ENCODE measurements at regions not wholly inside any gene's neighbourhood (a gene's known extent, or its start where the extent isn't known, plus 50 kb on each side); places are given as distances from the start of the nearest gene placed in this dataset.

GRCh38 chr13:37360556-37360955 lies 238.0 kb downstream of the POSTN start:
- no peak for DNase-seq (ENCODE audit: unreplicated experiment)
- H3K4me3 Mint-ChIP-seq (ENCODE audit: unreplicated experiment) = no peak overlapping the region
- POLR2A ChIA-PET = interaction anchor here (0.6 to 1.2 kb wide), 4 partner anchors 9 to 216 kb away, joined by 3 read pairs; no protein-coding TSS in a partner anchor
- intact Hi-C loops (cut with micrococcal nuclease) = no loop called here
- peak overlapping the region; percentile 70 for H3K27ac Mint-ChIP-seq (ENCODE audit: low read depth, unreplicated experiment)
- H3K4me1 Mint-ChIP-seq (ENCODE audit: insufficient read depth, unreplicated experiment) = peaks cover 14% of the 10 kb centered on the region
- no peak for TF ChIP-seq CTCF (IDR thresholded peaks at IDR 0.05; ENCODE audit: unreplicated experiment)
- CTCF ChIA-PET = no interaction called here
- H3K36me3 Mint-ChIP-seq (ENCODE audit: insufficient read depth, unreplicated experiment) = peaks cover 5% of the 10 kb centered on the region
- no peaks in the 10 kb centered on the region for H3K9me3 Mint-ChIP-seq (ENCODE audit: unreplicated experiment)
- no TSS peak for BruUV-seq (replicated peaks)
- no peaks in the 10 kb centered on the region for H3K27me3 Mint-ChIP-seq (ENCODE audit: insufficient read depth, unreplicated experiment)

GRCh38 chr13:37357548-37357947 lies 241.0 kb downstream of the POSTN start:
- CTCF ChIA-PET = no interaction called here
- H3K27ac Mint-ChIP-seq (ENCODE audit: low read depth, unreplicated experiment) = no peak overlapping the region
- POLR2A ChIA-PET = interaction anchor here (0.6 to 0.8 kb wide), 3 partner anchors 42 to 153 kb away, joined by 3 to 4 read pairs (median 3); no protein-coding TSS in a partner anchor
- H3K36me3 Mint-ChIP-seq (ENCODE audit: insufficient read depth, unreplicated experiment) = peaks cover 5% of the 10 kb centered on the region
- intact Hi-C loops (cut with micrococcal nuclease) = no loop called here
- H3K9me3 Mint-ChIP-seq (ENCODE audit: unreplicated experiment) = no peaks in the 10 kb centered on the region
- no peak for DNase-seq (ENCODE audit: unreplicated experiment)
- peaks cover 14% of the 10 kb centered on the region for H3K4me1 Mint-ChIP-seq (ENCODE audit: insufficient read depth, unreplicated experiment)
- H3K27me3 Mint-ChIP-seq (ENCODE audit: insufficient read depth, unreplicated experiment) = no peaks in the 10 kb centered on the region
- TF ChIP-seq CTCF (IDR thresholded peaks at IDR 0.05; ENCODE audit: unreplicated experiment) = no peak
- BruUV-seq (replicated peaks) = no TSS peak
- no peak overlapping the region for H3K4me3 Mint-ChIP-seq (ENCODE audit: unreplicated experiment)

GRCh38 chr13:37353911-37354310 lies 244.7 kb downstream of the POSTN start:
- no peaks in the 10 kb centered on the region for H3K27me3 Mint-ChIP-seq (ENCODE audit: insufficient read depth, unreplicated experiment)
- DNase-seq (ENCODE audit: unreplicated experiment) = no peak
- no peak overlapping the region for H3K4me3 Mint-ChIP-seq (ENCODE audit: unreplicated experiment)
- POLR2A ChIA-PET = no interaction called here
- TF ChIP-seq CTCF (IDR thresholded peaks at IDR 0.05; ENCODE audit: unreplicated experiment) = no peak
- CTCF ChIA-PET = no interaction called here
- H3K4me1 Mint-ChIP-seq (ENCODE audit: insufficient read depth, unreplicated experiment) = no peaks in the 10 kb centered on the region
- H3K9me3 Mint-ChIP-seq (ENCODE audit: unreplicated experiment) = no peaks in the 10 kb centered on the region
- intact Hi-C loops (cut with micrococcal nuclease) = no loop called here
- peaks cover 5% of the 10 kb centered on the region for H3K36me3 Mint-ChIP-seq (ENCODE audit: insufficient read depth, unreplicated experiment)
- H3K27ac Mint-ChIP-seq (ENCODE audit: low read depth, unreplicated experiment) = no peak overlapping the region
- BruUV-seq (replicated peaks) = no TSS peak

- Mint-ChIP-seq H3K36me3 (ENCODE audit: insufficient read depth, unreplicated experiment) (no peaks in the 10 kb centered on the region), H3K4me3 (ENCODE audit: unreplicated experiment) (no peak overlapping the region), H3K4me1 (ENCODE audit: insufficient read depth, unreplicated experiment) (no peaks in the 10 kb centered on the region), H3K27me3 (ENCODE audit: insufficient read depth, unreplicated experiment) (no peaks in the 10 kb centered on the region), H3K9me3 (ENCODE audit: unreplicated experiment) (no peaks in the 10 kb centered on the region), H3K27ac (ENCODE audit: low read depth, unreplicated experiment) (no peak overlapping the region)
- no peak for TF ChIP-seq CTCF (IDR thresholded peaks at IDR 0.05; ENCODE audit: unreplicated experiment)
- DNase-seq (ENCODE audit: unreplicated experiment) = no peak
- intact Hi-C loops (cut with micrococcal nuclease) = no loop called here
- POLR2A ChIA-PET = no interaction called here
- no TSS peak for BruUV-seq (replicated peaks)
- CTCF ChIA-PET = interaction anchor here (0.6 kb wide), 1 partner anchor 18 kb away, joined by 3 read pairs; no protein-coding TSS in a partner anchor
Measured at GRCh38 chr13:37351211-37351610, 245.7 kb upstream of the CSNK1A1L start.

All from MCF 10A (cell line).